LNCAP (cell line): ENCODE measurements at regions not wholly inside any gene's neighbourhood (a gene's known extent, or its start where the extent isn't known, plus 50 kb on each side); places are given as distances from the start of the nearest gene placed in this dataset.

Source experiments
- TF ChIP-seq, protein P1 (sequence below): fragments of 450-650 bp; IDR thresholded peaks from 2 replicates; pipeline ENCODE4 v1.5.1; 2017; ENCODE audit warnings: mild to moderate bottlenecking

GRCh38 chr3:111385971-111386495, 156.0 kb upstream of the CD96 start:
- TF ChIP-seq, protein P1, sequence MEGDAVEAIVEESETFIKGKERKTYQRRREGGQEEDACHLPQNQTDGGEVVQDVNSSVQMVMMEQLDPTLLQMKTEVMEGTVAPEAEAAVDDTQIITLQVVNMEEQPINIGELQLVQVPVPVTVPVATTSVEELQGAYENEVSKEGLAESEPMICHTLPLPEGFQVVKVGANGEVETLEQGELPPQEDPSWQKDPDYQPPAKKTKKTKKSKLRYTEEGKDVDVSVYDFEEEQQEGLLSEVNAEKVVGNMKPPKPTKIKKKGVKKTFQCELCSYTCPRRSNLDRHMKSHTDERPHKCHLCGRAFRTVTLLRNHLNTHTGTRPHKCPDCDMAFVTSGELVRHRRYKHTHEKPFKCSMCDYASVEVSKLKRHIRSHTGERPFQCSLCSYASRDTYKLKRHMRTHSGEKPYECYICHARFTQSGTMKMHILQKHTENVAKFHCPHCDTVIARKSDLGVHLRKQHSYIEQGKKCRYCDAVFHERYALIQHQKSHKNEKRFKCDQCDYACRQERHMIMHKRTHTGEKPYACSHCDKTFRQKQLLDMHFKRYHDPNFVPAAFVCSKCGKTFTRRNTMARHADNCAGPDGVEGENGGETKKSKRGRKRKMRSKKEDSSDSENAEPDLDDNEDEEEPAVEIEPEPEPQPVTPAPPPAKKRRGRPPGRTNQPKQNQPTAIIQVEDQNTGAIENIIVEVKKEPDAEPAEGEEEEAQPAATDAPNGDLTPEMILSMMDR: no peak

DNA sequence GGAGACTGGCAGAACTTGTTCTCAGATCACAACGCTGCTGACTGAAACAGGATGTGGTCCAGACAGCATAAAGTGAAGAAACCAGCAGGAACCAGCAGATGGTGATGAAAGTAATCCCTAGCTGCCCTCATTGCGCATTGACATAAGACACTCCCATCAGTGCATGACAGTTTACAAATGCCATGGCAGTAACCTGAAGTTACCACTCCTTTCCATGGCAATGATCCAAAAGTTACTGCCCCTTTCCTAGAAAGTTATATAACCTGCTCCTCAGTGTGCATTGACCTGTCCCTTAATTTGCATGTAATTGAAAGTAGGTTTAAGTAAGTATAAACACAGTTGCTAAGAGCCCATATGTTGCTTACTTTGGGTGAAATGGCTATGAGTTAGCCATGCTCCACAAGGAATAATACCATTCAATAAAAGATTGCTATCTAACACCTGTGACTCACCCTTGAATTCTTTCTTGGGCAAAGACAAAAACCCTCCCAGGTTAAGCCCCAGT, 149.1 kb upstream of the CD96 start:
- TF ChIP-seq, protein P1: no peak

- TF ChIP-seq, protein P1: no peak
Observed at GRCh38 chr3:111412656-111413055, 129.3 kb upstream of the CD96 start.

DNA sequence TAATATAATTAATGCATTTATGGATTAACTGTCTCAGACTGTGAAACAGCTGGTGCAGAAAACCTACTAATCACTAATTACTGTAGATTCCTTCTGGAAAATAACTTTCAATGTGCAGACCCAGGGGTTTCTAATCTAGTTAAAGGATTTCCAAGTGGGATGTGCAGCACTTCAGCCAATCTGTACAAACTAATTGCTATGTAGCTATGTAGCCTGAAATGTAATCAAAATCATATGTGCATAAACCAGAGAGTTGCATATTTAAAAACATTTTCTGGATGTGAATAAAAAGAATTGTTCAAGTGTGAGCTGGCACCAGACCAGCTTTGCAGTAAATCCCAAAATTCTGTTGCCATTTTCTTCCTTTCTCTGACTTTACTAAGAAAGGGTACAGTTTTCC, 127.5 kb upstream of the CD96 start:
- TF ChIP-seq, protein P1: no peak

DNA sequence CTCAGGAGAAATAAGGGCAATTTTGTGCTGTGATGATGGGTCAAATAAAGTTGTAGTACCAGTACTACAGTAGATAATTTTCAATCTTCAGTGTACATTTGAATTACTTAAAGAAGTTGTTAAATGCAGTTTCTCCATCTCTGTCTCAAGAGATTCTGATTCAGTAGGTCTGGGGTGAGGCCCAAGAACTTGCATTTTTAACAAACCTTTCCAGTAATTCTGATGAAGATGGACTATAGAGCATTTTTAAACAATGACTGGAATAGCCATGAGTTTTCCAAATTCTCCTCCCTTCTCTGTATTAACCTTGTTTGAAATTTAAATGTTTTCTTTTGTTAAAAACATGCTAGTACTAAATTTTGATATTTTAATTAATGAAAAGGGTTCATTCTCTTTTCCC, 127.0 kb upstream of the CD96 start:
- TF ChIP-seq, protein P1: no peak

- TF ChIP-seq, protein P1: no peak
Observed at GRCh38 chr3:111418391-111418790, 123.6 kb upstream of the CD96 start.

DNA sequence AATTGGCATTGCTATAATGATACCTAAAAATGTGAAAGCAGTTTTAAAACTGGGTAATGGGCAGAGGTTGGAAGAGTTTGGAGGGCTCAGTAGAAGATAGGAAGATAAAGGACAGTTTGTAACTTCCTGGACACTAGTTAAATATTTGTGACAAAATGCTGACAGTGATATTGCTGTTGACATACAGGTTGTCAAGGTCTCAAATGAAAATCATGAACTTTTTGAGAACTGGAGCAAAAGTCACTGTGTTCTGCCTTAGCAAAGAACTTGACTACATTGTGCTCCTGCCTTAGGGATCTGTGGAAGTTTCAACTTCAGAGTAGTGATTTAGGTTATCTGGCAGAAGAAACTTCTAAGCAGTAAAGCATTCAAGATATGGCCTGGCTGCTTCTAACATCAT, 113.7 kb upstream of the CD96 start:
- TF ChIP-seq, protein P1: no peak
